Ovary (tissue), 3 donors: ENCODE measurements at regions not wholly inside any gene's neighbourhood (a gene's known extent, or its start where the extent isn't known, plus 50 kb on each side); places are given as distances from the start of the nearest gene placed in this dataset.

Source experiments
- CTCF ChIP-seq, 3 donors: fragments of 450-650 bp in 2 of 3; fragments of 200-600 bp in 1 of 3; IDR thresholded peaks; one replicate each; pipeline versions ENCODE4 v1.5.1 to v1.8.0; 2016 to 2022; ENCODE audit warnings: antibody characterized with exemption in 3 of 3, mild to moderate bottlenecking in 1 of 3
- EP300 ChIP-seq: sonication (generic); formaldehyde crosslinking; IDR thresholded peaks from one replicate; pipeline ENCODE4 v1.6.1; 2017; ENCODE audit warnings: antibody characterized with exemption
- POLR2A ChIP-seq: fragments of 450-650 bp; IDR thresholded peaks from one replicate; pipeline ENCODE4 v1.6.1; 2017; ENCODE audit warnings: antibody characterized with exemption, mild to moderate bottlenecking, moderate library complexity
- donor health status: DM: no; HTN: no; CAD: no.

GRCh38 chrX:7318241-7318640 is 170.3 kb upstream of the PUDP start:
- TF ChIP-seq POLR2A (no peak), CTCF (IDR thresholded peaks at IDR 0.05) (no peak), EP300 (no peak)
